ENCODE measurements at regions not wholly inside any gene's neighbourhood (a gene's known extent, or its start where the extent isn't known, plus 50 kb on each side); places are given as distances from the start of the nearest gene placed in this dataset.
A peak's percentile ranks its signal among the peaks of the same experiment; 100 is the strongest.

DNA sequence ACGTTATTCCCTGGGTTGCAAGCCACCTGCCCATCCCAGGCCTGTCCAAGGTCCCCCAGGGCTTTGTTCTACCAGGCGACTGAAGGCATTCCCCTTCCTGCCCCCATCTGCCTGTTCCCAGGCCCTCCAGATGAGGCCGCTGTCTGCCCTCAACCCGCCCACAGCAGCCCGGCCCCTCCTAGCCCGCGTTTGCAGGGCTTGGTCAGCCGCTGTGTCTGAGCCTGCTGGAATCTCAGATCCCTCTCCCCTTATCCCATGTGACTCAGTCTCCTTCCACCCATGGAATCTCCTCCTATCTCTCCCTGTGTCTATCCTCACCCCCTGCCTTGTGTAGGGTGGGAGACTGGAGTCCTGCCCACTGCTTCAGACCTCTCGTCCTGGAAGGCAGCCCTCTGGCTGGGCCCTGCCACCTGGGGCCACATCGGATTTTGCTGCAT is 186.0 kb upstream of the TNRC6C start:
- peak overlapping the region; percentile 94 for H4K91ac ChIP-seq (replicated peaks; ENCODE audit: insufficient read length, low read length)
- H2BK5ac ChIP-seq (ENCODE audit: low read depth, low read length): peak overlapping the region; percentile 87; the same call in 1 of the 2 replicates
- DNase-seq (ENCODE audit: low read depth in 1 of 2, low spot score in 2 of 2): peak; percentile 38 to 87
- no peak overlapping the region for H4K5ac ChIP-seq (ENCODE audit: insufficient read length, low read depth, low read length)
- FAIRE-seq: peak; percentile 78
- H3K14ac ChIP-seq (ENCODE audit: insufficient read length): no peak overlapping the region
- 11% methylated on average over 8 of the region's 10 CpGs; no CpG with 5 or more reads in 1 of the 2 experiments for WGBS, 2 experiments (ENCODE audit: extremely low coverage in 1 of 2, insufficient coverage in 1 of 2, insufficient read length in 1 of 2, insufficient replicate concordance in 2 of 2, low coverage in 1 of 2, low lambda C conversion rate in 2 of 2, missing lambda C conversion rate in 1 of 2)
- no peak overlapping the region for H2AK5ac ChIP-seq (ENCODE audit: low read depth, low read length)
- H3K36me3 ChIP-seq (ENCODE audit: control insufficient read depth in 2 of 4, insufficient read depth in 4 of 4, low read length in 3 of 4): no peaks in the 10 kb centered on the region
- H3K18ac ChIP-seq (ENCODE audit: extremely low read depth, low read length): peak overlapping the region; percentile 100
- H3K27me3 ChIP-seq (replicated peaks in 1 of 4; ENCODE audit: control insufficient read depth in 3 of 4, extremely low read depth in 1 of 4, insufficient read depth in 3 of 4, low read length in 3 of 4): peaks cover 0 to 3% (median 0%) of the 10 kb centered on the region in 4 experiments; a peak in 3 of 7 replicates
- no peak overlapping the region for H3K27ac ChIP-seq (ENCODE audit: low read depth, low read length)
- CTCF ChIA-PET (ENCODE audit: partially characterized antibody): interaction anchor here (0.6 to 6.0 kb wide), 26 partner anchors 10 to 269 kb away, joined by 3 to 42 read pairs (median 4); no protein-coding TSS in a partner anchor
- H2BK120ac ChIP-seq (replicated peaks; ENCODE audit: low read depth, low read length): no peak overlapping the region
- peak overlapping the region; percentile 91; the same call in 1 of the 2 replicates for H4K8ac ChIP-seq (ENCODE audit: extremely low read depth, insufficient read depth, low read length)
- peak overlapping the region; percentile 96; the same call in 1 of the 2 replicates for H2BK12ac ChIP-seq (ENCODE audit: low read depth, low read length)
- no peaks in the 10 kb centered on the region for H3K9me3 ChIP-seq (ENCODE audit: insufficient read depth in 2 of 2, low read depth in 1 of 2, low read length in 1 of 2)
- no peak overlapping the region for H3K56ac ChIP-seq (replicated peaks; ENCODE audit: insufficient read length, low read depth, low read length)
- H2AFZ ChIP-seq (ENCODE audit: low read length): peak overlapping the region; percentile 93
- H3K23me2 ChIP-seq (ENCODE audit: low read depth, low read length): no peaks in the 10 kb centered on the region; the same call in 1 of the 2 replicates
- POLR2A ChIA-PET (ENCODE audit: partially characterized antibody): interaction anchor here (1.2 to 1.6 kb wide), 2 partner anchors 53 to 186 kb away, joined by 3 to 4 read pairs; partner anchors contain the start of gene TNRC6C
- peak overlapping the region in 1 of 4 experiments; percentile 14; a peak in 1 of 8 replicates for H3K4me3 ChIP-seq (ENCODE audit: extremely low read depth in 1 of 4, insufficient read depth in 2 of 4, low read depth in 3 of 4, low read length in 4 of 4)
- no peaks in the 10 kb centered on the region for H3K79me1 ChIP-seq (ENCODE audit: low read depth, low read length)
- H3K79me2 ChIP-seq (ENCODE audit: control insufficient read depth in 1 of 2, insufficient read depth in 2 of 2, low read length in 2 of 2): no peaks in the 10 kb centered on the region
- H3K4me2 ChIP-seq (ENCODE audit: insufficient read depth in 1 of 2, low read depth in 2 of 2, low read length in 2 of 2): peak overlapping the region in 1 of 2 experiments; percentile 53; a peak in 3 of 4 replicates
- peak overlapping the region; percentile 95; the same call in 1 of the 2 replicates for H2BK20ac ChIP-seq (ENCODE audit: low read length)
- peak overlapping the region; percentile 86 for H3K4ac ChIP-seq (replicated peaks; ENCODE audit: insufficient read length, low read depth, low read length)
- H2BK15ac ChIP-seq (ENCODE audit: low read length): peak overlapping the region; percentile 98; the same call in 1 of the 2 replicates
- no peaks in the 10 kb centered on the region for H4K20me1 ChIP-seq (replicated peaks in 1 of 2; ENCODE audit: control insufficient read depth in 1 of 2, insufficient read depth in 2 of 2, low read length in 2 of 2)
- H3K9ac ChIP-seq (replicated peaks in 1 of 4; ENCODE audit: extremely low read depth in 1 of 4, low read depth in 3 of 4, low read length in 3 of 4): no peak overlapping the region; a peak in 1 of 7 replicates
- no peak overlapping the region for H3K23ac ChIP-seq (ENCODE audit: insufficient read length)
- peaks cover 0 to 6% (median 5%) of the 10 kb centered on the region in 4 experiments; a peak in 4 of 7 replicates for H3K4me1 ChIP-seq (replicated peaks in 1 of 4; ENCODE audit: control insufficient read depth in 3 of 4, insufficient read depth in 4 of 4, low read length in 3 of 4)
- TF ChIP-seq CBX8 (IDR thresholded peaks at IDR 0.05; ENCODE audit: borderline replicate concordance, low read depth, low read length) (no peak), RFX5 (IDR thresholded peaks at IDR 0.05; ENCODE audit: borderline replicate concordance, low read depth, low read length) (no peak; the same call in 1 of the 2 replicates), TCF12 (IDR thresholded peaks at IDR 0.05; ENCODE audit: low read depth, low read length) (0 out of 2 replicates have a peak, but pooled peaks have one; percentile 23), KDM1A (IDR thresholded peaks at IDR 0.05; ENCODE audit: borderline replicate concordance, low read length) (no peak), TAF7 (optimal IDR thresholded peaks at IDR 0.05; ENCODE audit: borderline replicate concordance, low read depth, low read length) (no peak), RAD21 (IDR thresholded peaks at IDR 0.05 in 1 of 2, conservative IDR thresholded peaks at IDR 0.05 in 1 of 2; ENCODE audit: low read depth in 2 of 2, low read length in 2 of 2) (peak; percentile 91 to 97), GABPA (IDR thresholded peaks at IDR 0.05; ENCODE audit: borderline replicate concordance, insufficient read depth, low read length) (0 out of 2 replicates have a peak, but pooled peaks have one; percentile 30), TAF1 (IDR thresholded peaks at IDR 0.05; ENCODE audit: low read depth, low read length) (no peak), POLR2A (IDR thresholded peaks at IDR 0.05; ENCODE audit: control extremely low read depth in 1 of 2, low read depth in 2 of 2, low read length in 2 of 2) (no peak), KDM5A (IDR thresholded peaks at IDR 0.05; ENCODE audit: low read length) (no peak)
- TF ChIP-seq, protein P1, sequence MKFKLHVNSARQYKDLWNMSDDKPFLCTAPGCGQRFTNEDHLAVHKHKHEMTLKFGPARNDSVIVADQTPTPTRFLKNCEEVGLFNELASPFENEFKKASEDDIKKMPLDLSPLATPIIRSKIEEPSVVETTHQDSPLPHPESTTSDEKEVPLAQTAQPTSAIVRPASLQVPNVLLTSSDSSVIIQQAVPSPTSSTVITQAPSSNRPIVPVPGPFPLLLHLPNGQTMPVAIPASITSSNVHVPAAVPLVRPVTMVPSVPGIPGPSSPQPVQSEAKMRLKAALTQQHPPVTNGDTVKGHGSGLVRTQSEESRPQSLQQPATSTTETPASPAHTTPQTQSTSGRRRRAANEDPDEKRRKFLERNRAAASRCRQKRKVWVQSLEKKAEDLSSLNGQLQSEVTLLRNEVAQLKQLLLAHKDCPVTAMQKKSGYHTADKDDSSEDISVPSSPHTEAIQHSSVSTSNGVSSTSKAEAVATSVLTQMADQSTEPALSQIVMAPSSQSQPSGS (IDR thresholded peaks at IDR 0.05; ENCODE audit: low read length): no peak
